IPS-18c (cell line): ENCODE measurements at regions not wholly inside any gene's neighbourhood (a gene's known extent, or its start where the extent isn't known, plus 50 kb on each side); places are given as distances from the start of the nearest gene placed in this dataset.
"Not testable (repeated sequence)": the region's sequence is repeated elsewhere in the genome, so short reads cannot be mapped to it uniquely, and the experiment has no call there.

ENCODE experiments used
- H3K4me3 ChIP-seq: 2 replicates; pipeline ENCODE4 v1.7.0; 2013; ENCODE audit warnings: low read depth, mild to moderate bottlenecking, low read length, moderate library complexity; ENCODE audit not compliant: insufficient read depth
- H3K9me3 ChIP-seq: one replicate; pipeline ENCODE4 v1.6.1; 2013; ENCODE audit warnings: mild to moderate bottlenecking, low read length, moderate library complexity; ENCODE audit not compliant: control insufficient read depth, insufficient read depth

DNA sequence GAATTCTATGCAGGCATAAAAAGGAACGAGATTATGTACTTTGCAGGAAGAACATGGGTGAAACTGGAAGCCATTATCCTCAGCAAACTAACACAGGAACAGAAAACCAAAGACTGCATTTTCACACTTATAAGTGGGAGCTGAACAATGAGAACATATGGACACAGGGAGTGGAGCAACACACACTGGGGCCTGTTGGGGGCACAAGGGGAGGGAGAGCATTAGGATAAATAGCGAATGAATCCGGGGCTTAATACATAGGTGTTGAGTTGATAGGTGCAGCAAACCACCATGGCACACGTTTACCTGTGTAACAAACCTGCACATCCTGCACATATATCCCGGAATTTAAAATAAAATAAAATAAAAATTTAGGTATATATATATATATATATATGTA is 80.2 kb upstream of the ZFP42 start:
- H3K9me3 ChIP-seq, H3K4me3 ChIP-seq: not testable (repeated sequence)

DNA sequence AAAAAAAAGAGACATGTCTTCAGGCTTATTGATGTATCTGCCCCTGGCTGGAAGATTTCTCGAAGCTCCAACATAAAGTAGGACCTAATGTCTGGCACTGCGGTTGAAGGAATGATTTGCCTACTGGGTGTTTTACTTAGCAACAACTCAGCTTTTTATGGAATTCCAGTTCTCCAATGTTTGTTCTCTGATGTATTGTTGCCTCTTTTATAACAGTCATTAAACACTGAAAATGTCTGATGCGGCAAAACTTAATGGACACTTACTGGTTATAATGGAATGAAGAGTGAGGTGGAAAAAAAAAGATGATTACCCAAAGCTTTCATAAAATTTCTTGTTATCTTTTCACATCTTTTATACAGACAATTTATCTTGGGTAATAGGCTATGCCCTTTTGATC is 75.6 kb upstream of the ZFP42 start:
- no peak overlapping the region for H3K4me3 ChIP-seq
- no peaks in the 10 kb centered on the region for H3K9me3 ChIP-seq

DNA sequence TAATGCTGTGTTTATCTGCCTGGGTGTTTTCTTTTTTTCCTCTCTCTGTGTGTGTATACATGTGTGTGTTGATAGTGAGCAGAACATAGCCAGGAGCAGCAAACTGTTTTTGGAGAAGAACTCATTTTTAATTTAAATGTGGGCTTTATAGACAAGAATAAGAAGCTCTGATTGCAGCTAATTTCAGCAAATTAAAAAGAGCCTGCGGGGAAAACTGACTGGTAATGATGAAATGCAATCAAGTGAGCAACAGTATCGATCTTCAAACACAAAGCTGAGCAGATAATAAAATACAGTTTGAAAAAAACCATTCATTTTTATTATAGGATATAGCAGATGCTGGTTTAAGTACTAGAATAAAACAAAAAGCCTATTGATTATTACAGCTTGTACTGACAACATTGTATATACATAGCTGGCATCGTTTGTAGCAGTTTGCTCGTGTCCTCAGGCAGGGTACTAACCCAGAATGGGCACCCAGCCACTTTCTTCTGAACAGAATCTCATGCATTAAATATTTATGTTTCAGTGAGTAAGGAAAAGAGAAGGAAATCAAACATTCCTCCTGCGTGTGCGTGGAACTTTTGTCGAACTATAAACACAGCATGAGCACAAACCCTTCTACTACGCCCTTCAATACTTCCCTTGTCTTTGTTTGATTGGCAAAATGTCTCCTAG is 73.5 kb upstream of the ZFP42 start:
- Histone ChIP-seq H3K4me3 (no peak overlapping the region), H3K9me3 (no peaks in the 10 kb centered on the region)

DNA sequence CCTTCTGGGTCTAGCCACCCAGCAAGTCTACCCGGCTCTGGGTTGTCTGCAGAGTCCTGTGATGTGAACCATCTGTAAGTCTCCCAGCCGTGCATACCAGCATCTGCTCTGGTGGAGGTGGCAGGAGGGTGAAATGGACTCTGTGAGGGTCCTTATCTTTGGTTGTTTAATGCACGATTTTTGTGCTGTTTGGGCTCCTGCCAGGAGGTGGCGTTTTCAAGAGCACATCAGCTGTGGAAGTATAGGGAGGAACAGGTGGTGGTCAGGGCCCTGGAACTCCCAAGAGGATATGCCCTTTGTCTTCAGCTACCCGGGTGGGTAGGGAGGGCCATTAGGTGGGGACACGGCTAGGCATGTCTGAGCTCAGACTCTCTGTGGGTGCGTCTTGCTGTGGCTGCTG is 66.5 kb upstream of the ZFP42 start:
- no peaks in the 10 kb centered on the region for H3K9me3 ChIP-seq
- H3K4me3 ChIP-seq: no peak overlapping the region

DNA sequence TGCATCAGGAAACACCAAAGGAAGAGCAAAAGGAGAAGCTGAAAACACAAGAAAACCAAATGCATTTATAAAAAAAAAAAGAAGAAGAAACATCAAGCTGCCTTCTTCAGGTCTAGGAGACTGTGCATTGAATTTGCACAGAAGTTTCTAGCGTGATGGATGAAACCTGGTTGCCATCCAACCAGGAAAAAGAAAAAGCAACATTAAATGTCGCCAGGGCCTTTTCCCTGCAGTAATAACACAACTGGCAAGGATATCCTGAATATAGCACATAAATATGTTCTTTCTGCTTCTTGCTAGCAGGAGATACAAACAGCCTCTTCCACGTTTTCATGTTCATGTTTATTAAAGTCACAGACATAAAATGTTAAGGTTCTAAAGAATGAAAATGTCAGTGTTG is 60.8 kb upstream of the ZFP42 start:
- H3K9me3 ChIP-seq: no peaks in the 10 kb centered on the region
- H3K4me3 ChIP-seq: no peak overlapping the region

DNA sequence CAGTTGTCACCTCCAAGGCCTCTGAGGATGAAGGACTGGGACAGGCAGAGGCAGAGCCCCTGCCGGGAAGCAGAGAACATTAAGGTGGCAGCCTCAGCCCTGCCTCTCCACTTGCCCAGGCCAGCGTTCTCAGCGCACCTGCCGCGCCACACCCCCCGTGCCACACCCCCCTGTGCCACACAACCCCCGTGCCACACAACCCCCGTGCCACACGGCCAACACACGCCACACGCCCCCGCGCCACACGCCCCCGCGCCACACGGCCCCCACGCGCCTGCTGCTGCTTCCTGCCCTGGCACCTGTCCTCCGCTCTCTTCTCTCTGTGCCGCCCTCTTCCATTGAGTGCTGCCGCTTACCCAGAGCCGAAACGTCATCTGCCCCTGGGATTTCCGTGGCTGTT is 58.0 kb upstream of the ZFP42 start:
- Histone ChIP-seq H3K4me3 (no peak overlapping the region), H3K9me3 (no peaks in the 10 kb centered on the region)

GRCh38 chr4:187940299-187940698 is 55.3 kb upstream of the ZFP42 start:
- Histone ChIP-seq H3K9me3 (no peaks in the 10 kb centered on the region), H3K4me3 (no peak overlapping the region)

GRCh38 chr4:187942968-187943367 is 52.6 kb upstream of the ZFP42 start:
- no peak overlapping the region for H3K4me3 ChIP-seq
- no peaks in the 10 kb centered on the region for H3K9me3 ChIP-seq

- Histone ChIP-seq H3K4me3 (no peak overlapping the region), H3K9me3 (no peaks in the 10 kb centered on the region)
These were observed 51.4 kb upstream of the ZFP42 start for GRCh38 chr4:187944179-187944578.
